Activated CD4-positive, alpha-beta T cell treated with anti-CD3 and anti-CD28 coated beads, Interleukin-2, amount 10 ng/mL, durations not matched to agents 24 days and 14 days (primary cell): ENCODE measurements at regions not wholly inside any gene's neighbourhood (a gene's known extent, or its start where the extent isn't known, plus 50 kb on each side); places are given as distances from the start of the nearest gene placed in this dataset.

Experiments used
- DNase-seq: peaks from one replicate; pipeline ENCODE4 v3.0.0; 2022
- H3K27ac Mint-ChIP-seq: one replicate; pipeline ENCODE4 v1.8.0; 2022; ENCODE audit warnings: mild to moderate bottlenecking, mixed read lengths
- H3K27me3 Mint-ChIP-seq: one replicate; pipeline ENCODE4 v1.8.0; 2022; ENCODE audit warnings: mixed read lengths
- H3K36me3 Mint-ChIP-seq: one replicate; pipeline ENCODE4 v1.8.0; 2022; ENCODE audit warnings: low read depth, mild to moderate bottlenecking, mixed read lengths
- H3K4me1 Mint-ChIP-seq: one replicate; pipeline ENCODE4 v1.8.0; 2021; ENCODE audit warnings: mixed read lengths
- H3K4me3 Mint-ChIP-seq: one replicate; pipeline ENCODE4 v1.8.0; 2022; ENCODE audit warnings: mild to moderate bottlenecking, moderate library complexity, mixed read lengths
- H3K9me3 Mint-ChIP-seq: one replicate; pipeline ENCODE4 v1.8.0; 2021; ENCODE audit warnings: mixed read lengths
- intact Hi-C: fragments of 100-400 bp; cut with micrococcal nuclease; formaldehyde crosslinking; loops from one replicate; pipeline ENCODE4 v1.15.1; 2023

- Mint-ChIP-seq H3K27ac (no peak overlapping the region), H3K9me3 (no peaks in the 10 kb centered on the region), H3K4me3 (no peak overlapping the region), H3K4me1 (no peaks in the 10 kb centered on the region), H3K36me3 (no peaks in the 10 kb centered on the region), H3K27me3 (no peaks in the 10 kb centered on the region)
- intact Hi-C loops: no loop called here
- no peak for DNase-seq
Observed at GRCh38 chr4:177064729-177065394, 244.8 kb upstream of the NEIL3 start.

- no peak for DNase-seq
- no peaks in the 10 kb centered on the region for H3K27me3 Mint-ChIP-seq
- no peak overlapping the region for H3K4me3 Mint-ChIP-seq
- H3K36me3 Mint-ChIP-seq: no peaks in the 10 kb centered on the region
- H3K27ac Mint-ChIP-seq: no peak overlapping the region
- no peaks in the 10 kb centered on the region for H3K4me1 Mint-ChIP-seq
- intact Hi-C loops: no loop called here
- H3K9me3 Mint-ChIP-seq: no peaks in the 10 kb centered on the region
Observed at GRCh38 chr4:177066746-177067145, 242.9 kb upstream of the NEIL3 start.

GRCh38 chr4:177070533-177071058, 239.1 kb upstream of the NEIL3 start:
- no peaks in the 10 kb centered on the region for H3K9me3 Mint-ChIP-seq
- intact Hi-C loops: no loop called here

GRCh38 chr4:177077095-177077971, 232.3 kb upstream of the NEIL3 start:
- Mint-ChIP-seq H3K27ac (no peak overlapping the region), H3K36me3 (no peaks in the 10 kb centered on the region), H3K4me3 (no peak overlapping the region), H3K9me3 (no peaks in the 10 kb centered on the region), H3K27me3 (no peaks in the 10 kb centered on the region), H3K4me1 (no peaks in the 10 kb centered on the region)
- DNase-seq: no peak
- intact Hi-C loops: no loop called here

More at GRCh38 chr4:177070533-177071058, 239.1 kb upstream of the NEIL3 start:
- H3K27ac Mint-ChIP-seq: no peak overlapping the region
- no peak for DNase-seq
- no peaks in the 10 kb centered on the region for H3K4me1 Mint-ChIP-seq
- H3K27me3 Mint-ChIP-seq: no peaks in the 10 kb centered on the region
- H3K36me3 Mint-ChIP-seq: no peaks in the 10 kb centered on the region
- no peak overlapping the region for H3K4me3 Mint-ChIP-seq

- Mint-ChIP-seq H3K27ac (no peak overlapping the region), H3K4me3 (no peak overlapping the region), H3K27me3 (no peaks in the 10 kb centered on the region), H3K9me3 (no peaks in the 10 kb centered on the region), H3K36me3 (no peaks in the 10 kb centered on the region), H3K4me1 (no peaks in the 10 kb centered on the region)
- DNase-seq: no peak
- intact Hi-C loops: no loop called here
Observed at GRCh38 chr4:177079327-177079726, 230.3 kb upstream of the NEIL3 start.

- Mint-ChIP-seq H3K9me3 (no peaks in the 10 kb centered on the region), H3K36me3 (no peaks in the 10 kb centered on the region), H3K27me3 (no peaks in the 10 kb centered on the region), H3K27ac (no peak overlapping the region), H3K4me3 (no peak overlapping the region), H3K4me1 (no peaks in the 10 kb centered on the region)
- intact Hi-C loops: no loop called here
- no peak for DNase-seq
Observed at GRCh38 chr4:177080388-177080787, 229.3 kb upstream of the NEIL3 start.

- DNase-seq: no peak
- intact Hi-C loops: no loop called here
- H3K4me3 Mint-ChIP-seq: no peak overlapping the region
- no peaks in the 10 kb centered on the region for H3K27me3 Mint-ChIP-seq
- H3K27ac Mint-ChIP-seq: no peak overlapping the region
- H3K9me3 Mint-ChIP-seq: no peaks in the 10 kb centered on the region
- H3K4me1 Mint-ChIP-seq: no peaks in the 10 kb centered on the region
- H3K36me3 Mint-ChIP-seq: no peaks in the 10 kb centered on the region
Observed at GRCh38 chr4:177087060-177087459, 222.6 kb upstream of the NEIL3 start.

- H3K4me1 Mint-ChIP-seq: no peaks in the 10 kb centered on the region
- no peaks in the 10 kb centered on the region for H3K36me3 Mint-ChIP-seq
- no peak for DNase-seq
Observed at GRCh38 chr4:177087499-177087898, 222.2 kb upstream of the NEIL3 start.

GRCh38 chr4:177091515-177091914, 218.2 kb upstream of the NEIL3 start:
- Mint-ChIP-seq H3K9me3 (no peaks in the 10 kb centered on the region), H3K4me1 (no peaks in the 10 kb centered on the region), H3K27ac (no peak overlapping the region), H3K4me3 (no peak overlapping the region), H3K27me3 (no peaks in the 10 kb centered on the region), H3K36me3 (no peaks in the 10 kb centered on the region)
- intact Hi-C loops: no loop called here
- DNase-seq: no peak

More at GRCh38 chr4:177087499-177087898, 222.2 kb upstream of the NEIL3 start:
- H3K27ac Mint-ChIP-seq: no peak overlapping the region
- intact Hi-C loops: no loop called here
- no peaks in the 10 kb centered on the region for H3K27me3 Mint-ChIP-seq
- H3K9me3 Mint-ChIP-seq: no peaks in the 10 kb centered on the region
- H3K4me3 Mint-ChIP-seq: no peak overlapping the region

GRCh38 chr4:177092807-177093206, 216.9 kb upstream of the NEIL3 start:
- H3K9me3 Mint-ChIP-seq: no peaks in the 10 kb centered on the region
- no peak overlapping the region for H3K27ac Mint-ChIP-seq
- H3K4me3 Mint-ChIP-seq: no peak overlapping the region
- H3K36me3 Mint-ChIP-seq: no peaks in the 10 kb centered on the region
- intact Hi-C loops: no loop called here
- no peaks in the 10 kb centered on the region for H3K4me1 Mint-ChIP-seq
- no peak for DNase-seq
- no peaks in the 10 kb centered on the region for H3K27me3 Mint-ChIP-seq

GRCh38 chr4:177093964-177094363, 215.7 kb upstream of the NEIL3 start:
- DNase-seq: no peak
- no peaks in the 10 kb centered on the region for H3K27me3 Mint-ChIP-seq
- H3K36me3 Mint-ChIP-seq: no peaks in the 10 kb centered on the region
- intact Hi-C loops: no loop called here
- no peak overlapping the region for H3K27ac Mint-ChIP-seq
- no peaks in the 10 kb centered on the region for H3K4me1 Mint-ChIP-seq
- H3K4me3 Mint-ChIP-seq: no peak overlapping the region
- no peaks in the 10 kb centered on the region for H3K9me3 Mint-ChIP-seq

- Mint-ChIP-seq H3K36me3 (no peaks in the 10 kb centered on the region), H3K27me3 (no peaks in the 10 kb centered on the region), H3K4me1 (no peaks in the 10 kb centered on the region), H3K27ac (no peak overlapping the region), H3K4me3 (no peak overlapping the region), H3K9me3 (no peaks in the 10 kb centered on the region)
- DNase-seq: no peak
- intact Hi-C loops: no loop called here
Observed at GRCh38 chr4:177097291-177097690, 212.4 kb upstream of the NEIL3 start.

- Mint-ChIP-seq H3K27ac (no peak overlapping the region), H3K4me1 (no peaks in the 10 kb centered on the region), H3K36me3 (no peaks in the 10 kb centered on the region), H3K27me3 (no peaks in the 10 kb centered on the region), H3K9me3 (no peaks in the 10 kb centered on the region), H3K4me3 (no peak overlapping the region)
- no peak for DNase-seq
- intact Hi-C loops: no loop called here
Observed at GRCh38 chr4:177099211-177099610, 210.5 kb upstream of the NEIL3 start.

- Mint-ChIP-seq H3K27ac (no peak overlapping the region), H3K4me3 (no peak overlapping the region), H3K9me3 (no peaks in the 10 kb centered on the region), H3K27me3 (no peaks in the 10 kb centered on the region), H3K4me1 (no peaks in the 10 kb centered on the region), H3K36me3 (no peaks in the 10 kb centered on the region)
- intact Hi-C loops: no loop called here
- no peak for DNase-seq
Observed at GRCh38 chr4:177100307-177100706, 209.4 kb upstream of the NEIL3 start.
